ENCODE measurements at regions not wholly inside any gene's neighbourhood (a gene's known extent, or its start where the extent isn't known, plus 50 kb on each side); places are given as distances from the start of the nearest gene placed in this dataset.

GRCh38 chr2:139628931-139629330, 848.7 kb upstream of the NXPH2 start:
- Mint-ChIP-seq H3K4me1 (ENCODE audit: unreplicated experiment) (no peaks in the 10 kb centered on the region), H3K4me3 (ENCODE audit: unreplicated experiment) (no peak overlapping the region), H3K27ac (ENCODE audit: unreplicated experiment) (no peak overlapping the region), H3K36me3 (ENCODE audit: unreplicated experiment) (no peaks in the 10 kb centered on the region), H3K27me3 (ENCODE audit: unreplicated experiment) (no peaks in the 10 kb centered on the region), H3K9me3 (ENCODE audit: unreplicated experiment) (peaks cover 5% of the 10 kb centered on the region)
- DNase-seq (ENCODE audit: extremely low spot score, unreplicated experiment), result no peak
- no peak for TF ChIP-seq CTCF (IDR thresholded peaks at IDR 0.05)

- DNase-seq (ENCODE audit: extremely low spot score, unreplicated experiment), result no peak
- Mint-ChIP-seq H3K4me3 (ENCODE audit: unreplicated experiment) (no peak overlapping the region), H3K36me3 (ENCODE audit: unreplicated experiment) (no peaks in the 10 kb centered on the region), H3K9me3 (ENCODE audit: unreplicated experiment) (peaks cover 5% of the 10 kb centered on the region), H3K4me1 (ENCODE audit: unreplicated experiment) (no peaks in the 10 kb centered on the region), H3K27me3 (ENCODE audit: unreplicated experiment) (no peaks in the 10 kb centered on the region), H3K27ac (ENCODE audit: unreplicated experiment) (no peak overlapping the region)
- TF ChIP-seq CTCF (IDR thresholded peaks at IDR 0.05), result no peak
These were observed 845.9 kb upstream of the NXPH2 start for GRCh38 chr2:139626128-139626527.

- no peak overlapping the region for H3K27ac Mint-ChIP-seq (ENCODE audit: unreplicated experiment)
- no peak for DNase-seq (ENCODE audit: extremely low spot score, unreplicated experiment)
- no peak overlapping the region for H3K4me3 Mint-ChIP-seq (ENCODE audit: unreplicated experiment)
- no peaks in the 10 kb centered on the region for H3K4me1 Mint-ChIP-seq (ENCODE audit: unreplicated experiment)
- peaks cover 31% of the 10 kb centered on the region for H3K9me3 Mint-ChIP-seq (ENCODE audit: unreplicated experiment)
- no peak for TF ChIP-seq CTCF (IDR thresholded peaks at IDR 0.05)
- no peaks in the 10 kb centered on the region for H3K36me3 Mint-ChIP-seq (ENCODE audit: unreplicated experiment)
- H3K27me3 Mint-ChIP-seq (ENCODE audit: unreplicated experiment), result no peaks in the 10 kb centered on the region
These were observed 842.5 kb upstream of the NXPH2 start for GRCh38 chr2:139622691-139623090.

- peaks cover 26% of the 10 kb centered on the region for H3K9me3 Mint-ChIP-seq (ENCODE audit: unreplicated experiment)
These were observed 837.6 kb upstream of the NXPH2 start for GRCh38 chr2:139617747-139618146.

GRCh38 chr2:139613264-139613663, 833.1 kb upstream of the NXPH2 start:
- H3K27ac Mint-ChIP-seq (ENCODE audit: unreplicated experiment), result no peak overlapping the region
- no peaks in the 10 kb centered on the region for H3K36me3 Mint-ChIP-seq (ENCODE audit: unreplicated experiment)
- DNase-seq (ENCODE audit: extremely low spot score, unreplicated experiment), result no peak
- H3K27me3 Mint-ChIP-seq (ENCODE audit: unreplicated experiment), result no peaks in the 10 kb centered on the region
- H3K4me3 Mint-ChIP-seq (ENCODE audit: unreplicated experiment), result no peak overlapping the region
- TF ChIP-seq CTCF (IDR thresholded peaks at IDR 0.05), result no peak
- no peaks in the 10 kb centered on the region for H3K4me1 Mint-ChIP-seq (ENCODE audit: unreplicated experiment)
- peaks cover 9% of the 10 kb centered on the region for H3K9me3 Mint-ChIP-seq (ENCODE audit: unreplicated experiment)

More at GRCh38 chr2:139617747-139618146, 837.6 kb upstream of the NXPH2 start:
- no peak for TF ChIP-seq CTCF (IDR thresholded peaks at IDR 0.05)
- Mint-ChIP-seq H3K27ac (ENCODE audit: unreplicated experiment) (no peak overlapping the region), H3K4me1 (ENCODE audit: unreplicated experiment) (no peaks in the 10 kb centered on the region), H3K27me3 (ENCODE audit: unreplicated experiment) (no peaks in the 10 kb centered on the region), H3K36me3 (ENCODE audit: unreplicated experiment) (no peaks in the 10 kb centered on the region), H3K4me3 (ENCODE audit: unreplicated experiment) (no peak overlapping the region)
- no peak for DNase-seq (ENCODE audit: extremely low spot score, unreplicated experiment)
